GM19397 (cell line): ENCODE measurements at regions not wholly inside any gene's neighbourhood (a gene's known extent, or its start where the extent isn't known, plus 50 kb on each side); places are given as distances from the start of the nearest gene placed in this dataset.
"Not testable (repeated sequence)": the region's sequence is repeated elsewhere in the genome, so short reads cannot be mapped to it uniquely, and the experiment has no call there.

Source experiments
- ATAC-seq: cut with Tn5 transposase; IDR thresholded peaks from one replicate; pipeline ENCODE4 v1.9.1; 2021; ENCODE audit warnings: mild to moderate bottlenecking, moderate library complexity; ENCODE audit not compliant: unreplicated experiment

DNA sequence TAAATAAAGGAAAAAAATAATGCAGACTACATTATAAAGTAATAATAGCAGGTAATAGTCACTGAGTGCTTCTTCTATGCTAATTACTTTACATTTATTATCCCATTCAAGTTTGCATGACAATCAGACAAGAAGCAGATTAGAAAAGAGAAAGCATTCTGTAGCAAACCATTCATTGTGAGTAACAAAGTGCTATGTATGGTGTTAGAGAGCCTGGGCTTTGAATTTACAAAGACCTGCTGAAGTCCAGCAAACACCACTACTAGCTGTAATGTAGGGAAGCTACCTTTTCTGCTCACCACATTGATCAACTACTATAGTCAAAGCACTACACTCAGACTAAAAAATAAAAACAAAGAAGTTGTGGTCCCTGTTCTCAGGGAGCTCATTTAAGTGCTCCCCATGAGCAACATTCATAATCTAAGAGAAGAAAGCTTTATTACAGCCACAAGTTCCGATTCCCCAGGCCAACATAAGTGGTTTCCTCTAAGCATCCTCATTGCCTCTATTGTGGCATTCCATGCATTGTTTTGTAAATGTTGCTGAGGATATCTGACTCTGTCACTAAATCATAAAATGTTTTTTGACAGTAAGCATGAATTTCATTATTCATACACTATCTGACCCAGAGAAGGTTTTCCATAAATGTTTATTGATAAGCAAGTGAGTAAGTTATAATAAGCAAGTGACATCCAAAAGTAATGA, 108.5 kb downstream of the FOXD4L6 start:
- not testable (repeated sequence) for ATAC-seq

- ATAC-seq: not testable (repeated sequence)
Measured at GRCh38 chr9:41018948-41019347, 109.5 kb downstream of the FOXD4L6 start.

GRCh38 chr9:41016699-41017098, 111.8 kb downstream of the FOXD4L6 start:
- ATAC-seq: not testable (repeated sequence)

- not testable (repeated sequence) for ATAC-seq
Measured at GRCh38 chr9:40999952-41000700, 128.4 kb downstream of the FOXD4L6 start.

GRCh38 chr9:40995490-40995889, 133.0 kb downstream of the FOXD4L6 start:
- not testable (repeated sequence) for ATAC-seq

- not testable (repeated sequence) for ATAC-seq
Measured at GRCh38 chr9:40993842-40994241, 134.6 kb downstream of the FOXD4L6 start.

GRCh38 chr9:40993375-40993774, 135.1 kb downstream of the FOXD4L6 start:
- not testable (repeated sequence) for ATAC-seq

DNA sequence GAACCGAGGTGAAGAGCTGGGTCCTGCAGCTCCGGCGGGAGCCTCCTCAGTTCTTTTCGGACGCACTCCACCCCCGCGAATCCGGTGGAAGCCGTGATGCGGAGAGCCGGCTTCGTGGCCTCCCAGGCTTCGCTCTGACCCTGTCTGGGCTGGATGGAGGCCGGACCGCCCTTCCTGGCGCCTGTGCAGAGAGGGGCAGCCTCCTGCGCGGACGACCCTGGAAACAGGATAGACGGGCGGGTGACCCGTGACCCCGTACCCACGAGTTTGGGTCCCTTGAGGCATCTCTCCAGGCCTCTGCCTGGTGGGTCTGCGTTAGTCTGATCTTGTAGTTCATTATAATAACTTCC, 136.0 kb downstream of the FOXD4L6 start:
- ATAC-seq: peak; percentile 51

- peak; percentile 99 for ATAC-seq
Measured at GRCh38 chr9:40991741-40992471, 136.6 kb downstream of the FOXD4L6 start.

- not testable (repeated sequence) for ATAC-seq
Measured at GRCh38 chr9:40991100-40991740, 137.3 kb downstream of the FOXD4L6 start.

- ATAC-seq: not testable (repeated sequence)
Measured at GRCh38 chr9:40986332-40986731, 142.1 kb downstream of the FOXD4L6 start.

DNA sequence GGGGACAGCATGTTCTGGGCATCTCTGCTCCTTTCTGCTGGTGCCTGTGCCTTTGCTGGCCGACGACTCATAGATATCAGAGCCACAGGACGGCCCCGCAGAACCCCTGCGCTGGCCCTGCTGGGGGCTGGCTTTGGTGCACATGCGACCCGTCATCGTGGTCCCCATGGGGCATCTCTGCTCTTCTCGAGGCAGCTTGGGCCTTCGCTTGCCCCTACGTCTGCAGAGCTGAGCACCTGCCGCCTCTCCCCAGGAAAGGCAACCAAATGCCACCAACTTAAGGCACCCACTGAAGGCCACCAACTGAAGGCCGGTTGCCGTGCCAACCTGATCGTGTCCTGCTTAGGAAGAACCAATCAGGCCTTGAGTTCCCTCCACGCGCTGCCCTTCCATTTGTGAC, 153.1 kb downstream of the FOXD4L6 start:
- ATAC-seq: not testable (repeated sequence)

- not testable (repeated sequence) for ATAC-seq
Measured at GRCh38 chr9:40974912-40975311, 153.6 kb downstream of the FOXD4L6 start.

DNA sequence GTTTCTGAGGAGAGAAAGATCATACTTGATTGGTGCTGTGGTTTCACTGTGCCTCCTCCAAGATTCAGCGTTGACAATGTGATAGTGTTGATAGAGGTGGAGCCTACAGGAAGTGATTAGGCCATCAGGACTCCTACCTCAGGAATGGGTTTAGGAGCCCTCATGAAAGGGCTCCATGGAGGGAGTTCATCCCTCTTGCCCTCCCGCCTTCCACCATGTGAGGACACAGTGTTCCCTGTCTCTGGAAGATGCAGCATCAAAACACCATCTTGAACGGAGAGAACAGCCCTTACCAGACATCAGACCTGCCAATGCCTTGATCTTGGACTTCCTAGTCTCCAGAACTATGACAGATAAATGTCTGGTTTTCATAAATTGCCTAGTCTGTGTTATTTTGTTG, 156.7 kb downstream of the FOXD4L6 start:
- not testable (repeated sequence) for ATAC-seq

GRCh38 chr9:40970340-40970739, 158.1 kb downstream of the FOXD4L6 start:
- ATAC-seq: not testable (repeated sequence)

GRCh38 chr9:40962461-40962860, 166.0 kb downstream of the FOXD4L6 start:
- not testable (repeated sequence) for ATAC-seq

- ATAC-seq: not testable (repeated sequence)
Measured at GRCh38 chr9:40951876-40952494, 176.5 kb downstream of the FOXD4L6 start.

DNA sequence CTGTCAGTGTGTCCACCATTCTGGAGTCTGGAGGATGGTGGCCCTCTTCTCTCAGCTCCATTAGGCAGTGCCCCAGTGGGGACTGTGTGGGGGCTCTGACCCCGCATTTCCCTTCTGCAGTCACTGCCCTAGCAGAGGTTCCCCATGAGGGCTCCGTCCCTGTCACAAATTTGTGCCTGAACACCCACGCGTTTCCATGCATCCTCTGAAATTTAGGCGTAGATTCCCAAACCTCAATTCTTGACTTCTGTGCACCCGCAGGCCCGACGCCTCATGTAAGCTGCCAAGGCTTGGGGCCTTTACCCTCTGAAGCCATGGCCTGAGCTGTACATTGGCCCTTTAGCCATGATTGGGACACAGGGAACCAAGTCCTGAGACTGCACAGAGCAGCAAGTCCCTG, 182.3 kb downstream of the FOXD4L6 start:
- ATAC-seq: not testable (repeated sequence)

- ATAC-seq: not testable (repeated sequence)
Measured at GRCh38 chr9:40942730-40943129, 185.8 kb downstream of the FOXD4L6 start.

GRCh38 chr9:40939888-40940209, 188.6 kb downstream of the FOXD4L6 start:
- not testable (repeated sequence) for ATAC-seq
